ENCODE measurements at regions not wholly inside any gene's neighbourhood (a gene's known extent, or its start where the extent isn't known, plus 50 kb on each side); places are given as distances from the start of the nearest gene placed in this dataset.

- TF ChIP-seq CTCF (IDR thresholded peaks at IDR 0.05) (no peak), ZFX (IDR thresholded peaks at IDR 0.05; ENCODE audit: borderline replicate concordance) (no peak)
- no peak overlapping the region for H3K27ac ChIP-seq
Observed at GRCh38 chr5:4737868-4738267, 402.3 kb upstream of the ADAMTS16 start.

- no peak overlapping the region for H3K27ac ChIP-seq
- TF ChIP-seq ZFX (IDR thresholded peaks at IDR 0.05; ENCODE audit: borderline replicate concordance) (no peak), CTCF (IDR thresholded peaks at IDR 0.05) (no peak)
Observed at GRCh38 chr5:4738298-4738697, 401.8 kb upstream of the ADAMTS16 start.

DNA sequence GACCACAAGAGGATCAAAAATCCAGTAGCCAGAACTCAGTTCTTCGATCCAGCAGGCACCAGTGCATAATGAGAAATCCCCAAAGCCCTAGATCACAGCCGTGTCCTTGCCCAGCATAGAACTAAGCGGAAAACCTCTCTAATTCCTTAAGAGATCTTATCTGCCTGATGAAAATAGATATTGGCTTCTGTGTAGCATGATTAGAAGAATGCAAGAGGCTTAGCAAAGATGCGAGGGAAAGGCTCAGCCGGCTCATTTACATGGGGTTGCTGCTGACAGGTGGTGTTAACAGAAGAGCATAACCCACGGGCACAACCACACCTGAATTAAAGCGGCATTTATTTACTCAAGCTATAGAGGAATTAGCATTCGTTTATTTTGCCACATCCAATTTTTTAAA is 400.0 kb upstream of the ADAMTS16 start:
- TF ChIP-seq CTCF (IDR thresholded peaks at IDR 0.05) (no peak), ZFX (IDR thresholded peaks at IDR 0.05; ENCODE audit: borderline replicate concordance) (no peak)
- no peak overlapping the region for H3K27ac ChIP-seq

GRCh38 chr5:4758550-4758949 is 381.6 kb upstream of the ADAMTS16 start:
- TF ChIP-seq CTCF (IDR thresholded peaks at IDR 0.05) (no peak), ZFX (IDR thresholded peaks at IDR 0.05; ENCODE audit: borderline replicate concordance) (no peak)
- H3K27ac ChIP-seq = no peak overlapping the region

- H3K27ac ChIP-seq = no peak overlapping the region
Observed at GRCh38 chr5:4758996-4759395, 381.1 kb upstream of the ADAMTS16 start.

GRCh38 chr5:4762316-4762715 is 377.8 kb upstream of the ADAMTS16 start:
- TF ChIP-seq ZFX (IDR thresholded peaks at IDR 0.05; ENCODE audit: borderline replicate concordance) (no peak), CTCF (IDR thresholded peaks at IDR 0.05) (no peak)
- no peak overlapping the region for H3K27ac ChIP-seq

More at GRCh38 chr5:4758996-4759395, 381.1 kb upstream of the ADAMTS16 start:
- TF ChIP-seq ZFX (IDR thresholded peaks at IDR 0.05; ENCODE audit: borderline replicate concordance) (no peak), CTCF (IDR thresholded peaks at IDR 0.05) (no peak)

GRCh38 chr5:4765411-4765810 is 374.7 kb upstream of the ADAMTS16 start:
- H3K27ac ChIP-seq = no peak overlapping the region
- TF ChIP-seq CTCF (IDR thresholded peaks at IDR 0.05) = no peak
- no peak for TF ChIP-seq ZFX (IDR thresholded peaks at IDR 0.05; ENCODE audit: borderline replicate concordance)

Data from 22Rv1 (cell line).